GM18498 (cell line): ENCODE measurements at regions not wholly inside any gene's neighbourhood (a gene's known extent, or its start where the extent isn't known, plus 50 kb on each side); places are given as distances from the start of the nearest gene placed in this dataset.
"Not testable (repeated sequence)": the region's sequence is repeated elsewhere in the genome, so short reads cannot be mapped to it uniquely, and the experiment has no call there.

ENCODE experiments used
- ATAC-seq: cut with Tn5 transposase; IDR thresholded peaks from one replicate; pipeline ENCODE4 v1.9.1; 2021; ENCODE audit warnings: mild to moderate bottlenecking, moderate library complexity; ENCODE audit not compliant: unreplicated experiment

GRCh38 chr5:122599000-122599399 is 175.9 kb upstream of the SNX2 start:
- ATAC-seq = no peak

- ATAC-seq = no peak
Measured at GRCh38 chr5:122600924-122601323, 174.0 kb upstream of the SNX2 start.

- no peak for ATAC-seq
Measured at GRCh38 chr5:122602700-122603099, 172.2 kb upstream of the SNX2 start.

- no peak for ATAC-seq
Measured at GRCh38 chr5:122605236-122605635, 169.6 kb upstream of the SNX2 start.

- no peak for ATAC-seq
Measured at GRCh38 chr5:122607818-122608217, 167.1 kb upstream of the SNX2 start.

GRCh38 chr5:122608222-122608621 is 166.7 kb upstream of the SNX2 start:
- no peak for ATAC-seq

GRCh38 chr5:122611406-122611805 is 163.5 kb upstream of the SNX2 start:
- ATAC-seq = no peak

- ATAC-seq = no peak
Measured at GRCh38 chr5:122612901-122613300, 162.0 kb upstream of the SNX2 start.

- ATAC-seq = no peak
Measured at GRCh38 chr5:122615146-122615545, 159.7 kb upstream of the SNX2 start.

- no peak for ATAC-seq
Measured at GRCh38 chr5:122615832-122616231, 159.0 kb upstream of the SNX2 start.

- ATAC-seq = not testable (repeated sequence)
Measured at GRCh38 chr5:122618046-122618445, 156.8 kb upstream of the SNX2 start.

- ATAC-seq = not testable (repeated sequence)
Measured at GRCh38 chr5:122620768-122621167, 154.1 kb upstream of the SNX2 start.

GRCh38 chr5:122628714-122629113 is 146.2 kb upstream of the SNX2 start:
- not testable (repeated sequence) for ATAC-seq

- no peak for ATAC-seq
Measured at GRCh38 chr5:122629121-122629677, 145.7 kb upstream of the SNX2 start.

GRCh38 chr5:122638581-122638980 is 136.3 kb upstream of the SNX2 start:
- no peak for ATAC-seq

- no peak for ATAC-seq
Measured at GRCh38 chr5:122639033-122639432, 135.8 kb upstream of the SNX2 start.

- no peak for ATAC-seq
Measured at GRCh38 chr5:122639864-122640263, 135.0 kb upstream of the SNX2 start.

GRCh38 chr5:122649080-122649479 is 125.8 kb upstream of the SNX2 start:
- no peak for ATAC-seq

- ATAC-seq = no peak
Measured at GRCh38 chr5:122653087-122654017, 121.5 kb upstream of the SNX2 start.

GRCh38 chr5:122656160-122656559 is 118.7 kb upstream of the SNX2 start:
- ATAC-seq = no peak

- no peak for ATAC-seq
Measured at GRCh38 chr5:122656577-122656976, 118.3 kb upstream of the SNX2 start.

GRCh38 chr5:122661496-122662180 is 113.2 kb upstream of the SNX2 start:
- ATAC-seq = no peak
